ENCODE measurements at regions not wholly inside any gene's neighbourhood (a gene's known extent, or its start where the extent isn't known, plus 50 kb on each side); places are given as distances from the start of the nearest gene placed in this dataset.
"Not testable (repeated sequence)": the region's sequence is repeated elsewhere in the genome, so short reads cannot be mapped to it uniquely, and the experiment has no call there.

DNA sequence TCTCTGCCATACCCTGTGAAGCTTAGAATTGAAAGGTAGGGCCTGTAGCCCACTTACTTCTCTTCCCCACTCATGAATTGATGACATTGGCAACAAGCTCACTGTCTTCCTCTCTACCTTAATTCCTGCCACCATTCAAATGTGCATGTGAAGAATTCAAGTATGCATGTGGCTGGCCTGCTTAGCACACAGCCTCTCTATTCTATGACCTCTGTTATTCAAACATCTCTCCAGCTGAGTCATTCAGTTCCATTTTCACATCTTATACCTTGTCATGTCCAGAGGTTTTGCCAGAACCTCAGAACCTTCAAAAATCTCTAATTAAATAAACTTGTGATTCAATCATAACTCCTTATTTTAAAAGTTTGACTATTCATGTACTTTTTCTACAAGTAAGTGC is 114.7 kb upstream of the MAN2A1 start:
- DNase-seq, result no peak

DNA sequence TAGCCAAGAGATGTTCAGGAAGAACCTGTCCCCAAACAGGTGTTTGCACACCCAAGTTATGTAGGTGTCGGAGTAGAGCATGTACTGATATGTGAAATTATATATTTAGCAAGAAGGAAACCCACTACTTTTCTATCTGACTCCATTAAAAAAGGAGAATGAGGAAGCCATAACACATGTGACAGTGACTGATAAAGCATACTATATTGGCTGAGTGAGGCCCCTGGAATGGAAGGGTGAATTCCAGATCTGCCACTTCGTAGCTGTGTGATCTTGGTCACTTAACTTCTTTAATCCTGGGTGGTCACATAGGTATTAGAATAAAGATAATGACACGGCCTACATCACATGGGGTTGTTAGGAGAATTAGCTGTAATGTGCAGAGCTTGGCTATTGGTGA is 116.0 kb upstream of the MAN2A1 start:
- DNase-seq, result no peak

DNA sequence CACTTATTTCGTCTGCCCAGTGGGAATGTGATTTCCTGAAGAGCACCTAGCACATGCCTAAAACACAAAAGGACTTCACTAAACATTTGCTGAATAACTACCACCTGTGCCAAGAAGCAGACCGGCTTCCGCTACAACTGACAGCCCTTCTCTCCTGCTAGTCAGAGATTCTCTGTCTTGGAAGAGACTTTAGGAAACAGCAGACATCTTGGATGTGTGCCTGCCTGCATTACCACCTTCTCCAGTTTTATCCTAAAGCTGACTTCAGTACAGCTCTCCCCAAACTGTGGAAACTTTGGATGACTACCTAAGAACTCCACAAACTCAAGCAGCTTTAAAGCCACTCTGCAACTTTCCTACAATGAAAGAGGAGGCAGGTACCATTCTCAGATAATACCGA is 116.5 kb upstream of the MAN2A1 start:
- no peak for DNase-seq

DNA sequence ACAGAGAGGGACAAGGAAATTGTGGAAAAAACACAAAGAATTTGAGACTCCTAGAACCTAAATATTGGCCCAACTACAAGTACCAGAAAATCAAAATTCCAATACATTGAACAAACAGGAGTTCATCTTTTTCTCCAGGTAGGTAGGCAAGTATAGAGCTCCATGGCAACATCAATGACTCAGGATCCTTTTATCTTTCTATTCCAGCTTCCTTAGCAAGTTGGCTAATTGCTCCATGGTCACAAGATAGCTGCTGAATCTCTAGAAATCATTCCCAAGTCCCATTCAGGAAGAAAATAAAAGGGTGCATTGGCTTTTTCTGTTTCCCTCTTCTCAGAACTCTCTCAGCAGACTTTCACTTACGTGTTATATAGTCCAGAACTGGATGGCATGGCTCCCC is 117.9 kb upstream of the MAN2A1 start:
- DNase-seq, result no peak

DNA sequence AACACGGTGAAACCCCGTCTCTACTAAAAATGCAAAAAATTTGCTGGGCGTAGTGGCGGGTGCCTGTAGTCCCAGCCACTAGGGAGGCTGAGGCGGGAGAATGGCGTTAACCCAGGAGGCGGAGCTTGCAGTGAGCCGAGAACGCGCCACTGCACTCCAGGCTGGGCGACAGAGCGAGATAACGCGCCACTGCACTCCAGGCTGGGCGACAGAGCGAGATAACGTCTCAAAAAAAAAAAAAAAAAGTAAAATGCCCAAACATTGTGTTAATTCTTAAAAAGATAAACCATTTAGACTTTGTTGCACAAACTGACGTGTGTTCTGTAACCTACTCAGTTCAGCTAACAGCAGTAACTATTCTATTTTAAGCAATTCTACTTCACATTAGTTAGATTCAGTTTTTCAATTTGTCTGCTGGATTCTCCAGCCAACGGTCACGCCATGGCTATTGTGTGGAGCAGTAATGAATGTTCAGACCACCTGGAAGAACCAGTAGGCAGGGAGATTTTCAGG is 119.3 kb upstream of the MAN2A1 start:
- no peak for DNase-seq

DNA sequence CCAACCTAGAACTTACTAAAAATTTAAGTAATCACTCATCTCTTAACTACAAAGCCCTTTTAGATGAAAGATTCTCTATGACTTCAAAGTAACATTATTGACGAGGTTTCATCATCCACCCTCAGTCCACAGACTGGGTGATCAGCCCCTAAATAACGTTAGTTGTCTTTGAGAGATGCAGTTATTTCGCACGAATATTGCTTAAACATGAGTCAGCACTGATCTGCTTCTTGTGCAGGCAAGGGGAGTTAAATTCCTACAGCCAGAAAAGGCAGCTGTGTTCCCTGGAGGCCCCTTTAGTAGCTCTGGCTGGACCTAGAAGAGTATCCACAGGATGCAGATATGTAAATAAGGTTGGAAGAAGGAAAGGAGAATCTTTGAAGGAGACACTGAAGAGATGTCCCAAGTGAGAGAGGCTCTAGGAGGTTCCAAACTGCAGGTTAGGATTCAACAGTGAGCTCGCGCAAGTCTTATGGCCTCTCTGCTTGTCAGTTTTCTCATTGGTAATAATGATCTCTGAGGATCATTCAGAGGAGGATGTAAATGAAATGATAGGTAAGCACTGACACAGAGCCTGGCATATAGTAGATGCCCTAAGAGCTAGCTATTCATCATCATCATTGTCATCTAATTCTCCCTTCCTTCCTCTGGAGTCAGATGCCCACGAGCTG is 122.2 kb upstream of the MAN2A1 start:
- no peak for DNase-seq

DNA sequence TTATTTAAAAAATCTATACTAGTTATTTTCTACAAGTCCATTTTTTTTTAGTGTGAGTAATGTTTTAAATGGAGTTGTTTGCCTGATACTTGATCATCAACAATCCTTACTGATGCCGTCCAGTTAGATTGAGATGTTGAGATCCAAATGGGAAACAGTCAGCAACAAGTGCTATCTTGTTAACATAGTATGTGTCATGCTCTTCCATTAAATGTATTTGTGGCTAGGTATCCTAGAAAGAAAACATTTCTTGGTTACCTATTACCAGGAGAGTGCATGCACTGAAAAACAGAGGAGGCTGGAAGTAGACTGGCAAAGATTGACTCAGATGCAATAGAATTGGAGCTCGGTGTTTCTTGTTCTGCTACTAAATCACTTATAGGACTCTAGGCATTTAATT is 123.4 kb upstream of the MAN2A1 start:
- no peak for DNase-seq

DNA sequence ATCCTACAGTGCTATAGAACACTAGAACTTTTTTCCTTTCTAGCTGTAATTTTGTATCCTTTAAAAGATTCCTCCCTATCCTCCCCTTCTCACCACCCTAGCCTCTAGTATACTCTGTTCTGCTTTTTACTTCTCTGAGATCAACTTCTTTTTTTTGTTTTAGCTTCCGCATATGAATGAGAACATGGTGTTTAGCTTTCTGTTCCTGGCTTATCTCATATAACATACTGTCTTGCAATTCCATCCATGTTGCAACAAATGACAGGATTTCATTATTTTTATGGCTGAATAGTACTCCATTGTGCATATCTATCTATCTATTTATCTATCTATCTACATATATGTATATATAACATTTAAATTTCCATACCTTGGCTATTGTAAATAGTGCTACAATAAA is 126.0 kb upstream of the MAN2A1 start:
- no peak for DNase-seq

DNA sequence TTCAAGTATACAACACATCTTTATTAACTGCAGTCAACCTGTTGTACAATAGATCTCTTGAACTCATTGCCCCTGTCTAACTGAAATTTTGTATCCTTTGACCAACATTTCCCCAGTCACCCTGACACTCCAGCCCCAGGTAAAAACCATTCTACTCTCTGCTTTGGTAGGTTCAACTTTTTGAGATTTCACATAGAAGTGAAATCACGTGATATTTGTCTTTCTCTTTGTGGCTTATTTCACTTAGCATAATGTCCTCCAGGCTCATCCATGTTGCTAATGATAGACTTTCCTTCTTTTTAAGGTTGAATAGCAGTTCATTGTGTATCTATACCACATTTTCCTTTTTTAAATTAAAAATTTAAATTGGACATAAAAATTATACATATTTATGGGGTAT is 126.5 kb upstream of the MAN2A1 start:
- DNase-seq, result no peak

DNA sequence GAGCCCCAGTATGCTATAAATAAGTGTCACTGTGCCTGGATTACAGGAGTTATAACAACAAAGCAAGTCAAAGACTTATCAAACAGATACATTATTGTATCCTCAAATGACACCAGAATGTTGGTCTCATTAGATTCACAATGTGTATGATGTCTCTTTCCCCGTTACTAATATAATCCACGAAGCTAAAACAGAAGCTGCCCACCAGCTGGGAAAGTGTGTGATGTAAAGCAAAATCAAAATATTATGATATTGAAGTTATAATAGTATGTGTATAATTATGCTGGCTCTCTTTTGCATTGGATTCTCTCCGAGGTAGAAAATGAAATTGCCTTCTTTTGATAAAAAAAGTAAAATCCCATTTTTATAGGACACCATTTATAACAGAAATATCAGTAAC is 127.3 kb upstream of the MAN2A1 start:
- no peak for DNase-seq

DNA sequence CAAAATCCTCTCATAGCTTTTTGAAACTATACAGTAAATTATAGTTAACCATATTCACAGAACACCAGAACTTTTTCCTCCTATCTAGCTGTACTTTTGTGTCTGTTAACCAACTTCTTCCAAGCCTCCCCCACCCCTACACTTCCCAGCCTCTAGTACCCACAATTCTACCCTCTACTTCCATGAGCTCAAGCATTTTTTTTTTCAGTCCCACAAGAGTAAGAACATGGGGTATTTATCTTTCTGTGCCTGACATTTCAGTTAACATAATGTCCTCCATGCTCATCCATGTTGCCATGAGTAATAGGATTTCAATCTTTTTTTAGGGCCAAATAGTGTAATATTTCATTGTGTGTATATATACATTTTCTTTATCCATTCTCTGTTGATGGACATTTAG is 128.3 kb upstream of the MAN2A1 start:
- no peak for DNase-seq

DNA sequence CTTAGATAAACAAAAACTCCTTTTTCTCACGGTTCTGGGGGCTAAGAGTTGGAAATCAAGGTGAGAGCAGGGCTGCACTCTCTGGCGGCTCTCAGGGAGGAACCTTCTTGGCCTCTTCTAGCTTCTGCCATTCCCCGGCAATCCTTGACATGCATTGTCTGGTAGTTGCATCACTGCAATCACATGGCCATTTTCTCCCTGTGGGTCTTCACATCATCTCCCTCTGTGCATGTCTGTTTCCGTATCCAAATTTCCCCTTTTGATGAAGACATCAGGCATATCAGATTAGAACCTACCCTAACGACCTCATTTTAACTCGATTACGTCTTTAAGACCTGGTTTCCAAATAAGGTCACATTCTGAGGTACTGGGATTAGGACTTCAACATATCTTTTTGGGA is 129.2 kb upstream of the MAN2A1 start:
- no peak for DNase-seq

DNA sequence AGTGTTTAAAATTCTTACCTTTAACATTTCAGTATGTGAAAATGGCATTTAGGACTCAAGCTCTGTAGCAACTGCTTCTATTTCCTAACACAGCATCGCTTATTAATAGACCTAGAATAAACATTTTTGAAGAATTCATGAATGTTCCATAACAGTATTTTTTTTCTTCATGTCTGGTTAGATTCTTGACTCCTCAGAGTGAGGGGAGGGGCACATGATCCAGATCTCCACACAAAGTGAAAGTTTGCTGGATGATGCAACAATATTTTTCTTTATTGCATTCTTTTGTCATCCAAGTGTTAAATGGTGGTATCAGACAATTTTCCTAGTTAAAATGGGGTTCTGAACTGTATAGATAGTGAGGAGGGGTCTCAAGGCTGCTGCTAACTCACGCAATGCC is 130.8 kb upstream of the MAN2A1 start:
- DNase-seq, result no peak

DNA sequence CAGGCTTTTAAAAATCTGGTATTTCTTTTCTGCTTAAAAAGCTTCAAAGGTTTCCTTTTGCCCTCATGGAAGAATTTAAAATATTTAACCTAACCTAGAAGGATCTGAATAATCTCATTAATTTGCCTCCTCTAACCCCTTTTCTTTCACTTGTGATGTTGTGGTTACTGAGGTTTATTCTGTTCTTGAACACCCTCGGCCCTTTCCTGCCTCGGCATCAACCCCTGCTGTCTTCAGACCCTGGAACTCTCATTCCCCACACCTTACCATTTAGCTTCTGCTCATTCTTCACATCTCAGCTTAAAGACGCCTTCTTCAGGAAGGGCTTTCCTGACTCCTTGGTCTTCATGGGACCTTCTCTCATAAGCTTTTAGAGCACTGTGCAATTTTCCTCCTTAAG is 131.4 kb upstream of the MAN2A1 start:
- DNase-seq, result no peak

DNA sequence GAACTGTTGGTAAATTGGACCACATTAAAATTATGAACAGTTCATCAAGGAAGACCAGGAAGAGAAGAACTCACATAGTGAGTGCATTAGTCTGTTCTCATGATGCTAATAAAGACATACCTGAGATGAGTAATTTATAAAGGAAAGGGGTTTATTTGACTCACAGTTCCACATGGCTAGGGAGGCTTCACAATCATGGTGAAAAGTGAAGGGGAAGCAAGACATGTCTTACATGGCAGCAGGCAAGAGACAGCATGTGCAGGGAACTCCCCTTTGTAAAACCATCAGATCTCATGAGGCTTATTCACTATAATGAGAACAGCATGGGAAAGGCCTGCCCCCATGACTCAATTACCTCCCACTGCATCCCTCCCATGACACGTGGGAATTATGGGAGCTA is 135.9 kb upstream of the MAN2A1 start:
- DNase-seq, result no peak

DNA sequence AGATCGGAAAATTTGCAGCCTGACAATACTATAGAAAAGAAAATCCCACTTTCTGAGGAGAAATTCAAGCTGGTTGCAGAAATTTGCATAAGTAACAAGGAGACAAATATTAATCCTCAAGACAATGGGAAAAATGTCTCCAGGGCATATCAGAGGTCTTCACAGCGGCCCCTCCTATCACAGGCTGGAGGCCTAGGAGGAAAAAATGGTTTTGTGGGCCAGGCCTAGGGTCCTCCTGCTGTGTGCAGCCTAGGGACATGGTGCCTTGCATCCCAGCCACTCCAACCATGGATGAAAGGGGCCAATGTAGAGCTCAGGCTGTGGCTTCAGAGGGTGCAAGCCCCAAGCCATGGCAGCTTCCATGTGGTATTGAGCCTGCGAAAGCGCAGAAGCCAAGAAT is 138.5 kb upstream of the MAN2A1 start:
- DNase-seq, result not testable (repeated sequence)

DNA sequence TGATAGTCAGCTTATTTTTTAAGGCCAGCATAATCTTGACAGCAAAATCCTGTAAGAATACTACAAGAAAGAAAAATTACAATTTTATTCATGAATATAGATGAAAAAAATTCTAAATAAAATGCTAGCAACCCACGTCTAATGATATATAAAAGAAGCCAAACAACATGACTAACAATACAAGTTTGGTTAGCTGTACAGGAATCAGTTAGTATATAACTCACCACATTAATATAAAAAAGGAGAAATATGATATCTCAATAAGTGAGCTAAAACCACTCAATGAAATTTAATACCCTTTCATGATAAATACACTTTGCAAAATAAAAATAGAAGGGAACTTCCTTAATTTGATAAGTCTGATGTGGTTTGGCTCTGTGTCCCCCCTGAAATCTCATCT is 139.7 kb upstream of the MAN2A1 start:
- DNase-seq, result no peak

DNA sequence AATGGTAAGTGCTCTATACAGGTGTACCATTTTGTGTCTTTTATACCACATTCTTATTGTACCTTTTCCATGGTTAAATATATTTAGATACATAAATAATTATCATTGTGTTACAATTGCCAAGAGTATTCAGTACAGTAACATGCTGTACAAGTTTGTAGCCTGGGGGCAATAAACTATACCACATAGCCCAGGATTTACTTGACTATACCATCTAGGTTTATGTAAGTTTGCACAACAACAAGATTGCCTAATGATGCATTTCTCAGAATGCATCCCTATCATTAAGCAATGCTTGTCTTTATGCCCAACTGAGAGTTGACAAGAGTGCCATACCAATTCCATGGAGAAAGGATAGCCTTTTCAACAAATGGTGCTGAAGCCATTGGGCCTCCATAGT is 136.7 kb upstream of the PJA2 start:
- no peak for DNase-seq

DNA sequence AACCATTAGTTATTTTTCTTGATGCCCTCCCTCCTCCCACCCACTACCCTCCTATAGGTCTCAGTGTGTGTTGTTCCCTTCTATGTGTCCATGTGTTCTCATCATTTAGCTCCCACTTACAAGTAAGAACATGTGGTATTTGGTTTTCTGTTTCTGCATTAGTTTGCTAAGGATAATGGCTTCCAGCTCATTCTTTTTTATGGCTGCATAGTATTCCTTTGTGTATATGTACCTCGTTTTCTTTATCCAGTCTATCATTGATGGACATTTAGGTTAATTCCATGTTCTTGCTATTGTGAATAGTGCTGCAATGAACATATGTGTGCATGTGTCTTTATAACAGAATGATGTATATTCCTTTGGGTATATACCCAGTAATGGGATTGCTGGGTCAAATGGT is 135.1 kb upstream of the PJA2 start:
- not testable (repeated sequence) for DNase-seq

DNA sequence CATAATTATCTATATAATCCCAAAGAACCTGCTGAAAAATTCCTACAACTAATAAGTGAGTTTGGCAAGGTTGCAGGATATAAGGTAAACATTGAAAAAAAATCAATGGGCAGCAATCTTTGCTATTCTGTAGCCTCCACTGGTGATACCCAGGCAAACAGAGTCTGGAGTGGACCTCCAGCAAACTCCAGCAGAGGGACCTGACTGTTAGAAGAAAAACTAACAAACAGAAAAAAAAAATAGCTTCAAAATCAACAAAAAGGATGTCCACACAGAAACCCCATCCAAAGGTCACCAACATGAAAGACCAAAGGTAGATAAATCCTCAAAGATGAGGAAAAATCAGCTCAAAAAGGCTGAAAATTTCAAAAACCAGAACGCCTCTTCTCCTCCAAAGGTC is 128.9 kb upstream of the PJA2 start:
- not testable (repeated sequence) for DNase-seq

DNA sequence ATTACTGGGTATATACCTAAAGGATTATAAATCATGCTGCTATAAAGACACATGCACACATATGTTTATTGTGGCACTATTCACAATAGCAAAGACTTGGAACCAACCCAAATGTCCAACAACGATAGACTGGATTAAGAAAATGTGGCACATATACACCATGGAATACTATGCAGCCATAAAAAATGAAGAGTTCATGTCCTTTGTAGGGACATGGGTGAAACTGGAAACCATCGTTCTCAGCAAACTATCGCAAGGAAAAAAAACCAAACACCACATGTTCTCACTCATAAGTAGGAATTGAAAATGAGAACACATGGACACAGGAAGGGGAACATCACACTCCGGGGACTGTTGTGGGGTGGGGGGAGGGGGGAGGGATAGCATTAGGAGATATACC is 125.3 kb upstream of the PJA2 start:
- not testable (repeated sequence) for DNase-seq

DNA sequence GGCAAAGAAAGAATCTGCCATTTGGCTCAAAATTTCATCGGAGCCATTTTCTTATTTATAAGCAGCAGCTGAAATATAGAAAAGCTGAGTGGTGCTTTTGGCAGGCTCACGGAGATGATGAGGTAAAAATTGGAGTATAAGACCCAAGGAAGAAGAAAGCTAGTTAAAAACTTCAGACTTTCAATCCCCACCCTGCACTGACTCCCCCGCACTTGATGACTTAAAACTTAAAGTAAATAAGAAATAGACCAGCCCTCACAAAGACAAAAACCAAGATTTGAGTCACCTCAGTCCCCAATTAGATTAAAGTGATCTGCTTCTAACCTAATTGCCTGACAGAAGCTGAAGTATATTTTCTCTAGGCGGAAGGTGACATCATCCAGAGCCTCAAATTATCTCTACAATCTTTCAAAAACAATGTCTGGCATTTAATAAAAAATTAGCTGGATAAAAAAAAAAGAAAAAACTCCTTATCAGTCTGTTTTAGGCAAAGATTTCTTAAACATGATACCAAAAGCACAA is 124.0 kb upstream of the PJA2 start:
- no peak for DNase-seq

DNA sequence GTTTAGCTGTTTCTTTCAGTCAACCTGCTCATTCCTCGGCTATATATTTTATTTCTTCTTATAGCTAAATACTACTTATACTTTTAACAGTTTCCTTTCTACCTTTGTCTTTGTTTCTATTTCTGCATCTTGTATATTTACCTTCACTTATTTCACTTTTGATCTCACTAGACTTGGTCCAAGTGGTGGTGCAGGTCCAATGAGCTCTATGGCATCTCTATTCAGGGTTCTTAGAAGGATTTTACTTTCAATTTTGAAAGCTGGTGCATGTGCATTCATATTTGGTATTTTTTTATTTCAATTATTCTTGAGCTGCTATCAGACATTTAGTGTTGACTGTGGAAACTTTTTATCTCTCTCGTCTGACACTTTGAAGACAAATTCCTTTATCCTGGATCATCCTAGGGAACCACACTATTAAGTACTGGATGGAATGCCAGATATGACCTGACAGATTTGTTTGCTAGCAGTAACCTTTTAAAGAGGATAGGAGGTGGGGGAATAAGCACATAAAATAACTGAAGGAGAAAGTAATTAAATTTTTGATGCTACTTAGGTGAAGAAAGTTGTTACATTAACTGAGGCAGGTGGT is 123.1 kb upstream of the PJA2 start:
- no peak for DNase-seq

DNA sequence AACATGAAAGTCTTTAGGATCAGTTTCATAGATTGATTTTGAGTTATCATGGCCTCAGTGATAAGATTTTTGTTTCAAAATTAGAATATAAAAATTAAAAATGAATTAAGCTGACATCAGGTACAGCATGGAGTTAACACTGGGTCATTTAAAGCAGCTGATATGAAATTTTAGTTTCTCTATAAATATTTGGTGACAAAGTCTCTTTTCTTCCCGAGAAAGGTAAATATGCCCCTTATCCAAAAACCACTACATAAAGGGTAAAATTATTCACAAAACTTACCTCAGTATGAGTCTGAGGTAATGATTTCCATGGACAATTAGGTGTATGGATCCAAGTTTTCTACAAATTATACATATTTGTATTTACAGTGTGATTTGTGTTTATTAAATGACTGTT is 121.5 kb upstream of the PJA2 start:
- no peak for DNase-seq

DNA sequence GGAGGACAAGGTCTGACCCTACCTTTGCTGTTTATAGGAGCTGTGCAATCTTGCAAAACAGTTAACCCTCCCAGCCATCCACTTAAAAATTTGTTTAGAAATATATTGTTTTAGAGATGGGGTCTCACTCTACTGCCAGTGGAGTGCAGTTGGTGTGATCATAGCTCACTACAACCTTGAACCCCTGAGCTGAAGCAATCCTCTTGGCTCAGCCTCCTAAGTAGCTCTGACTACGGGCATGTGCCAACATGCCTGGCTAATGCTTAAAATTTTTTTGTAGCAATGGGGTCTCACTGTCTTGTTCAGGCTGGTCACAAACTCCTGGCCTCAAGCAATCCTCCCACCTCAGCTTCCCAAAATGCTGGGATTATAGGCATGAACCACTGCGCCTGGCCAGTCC is 120.2 kb upstream of the PJA2 start:
- DNase-seq, result no peak

Measured in KG1 (cell line).